Spleen (tissue), 11 donors: ENCODE measurements at regions not wholly inside any gene's neighbourhood (a gene's known extent, or its start where the extent isn't known, plus 50 kb on each side); places are given as distances from the start of the nearest gene placed in this dataset.

Experiments
- DNase-seq: peaks from one replicate; pipeline ENCODE4 v3.0.0-alpha.2; 2020
- H3K27ac ChIP-seq, 8 donors: fragments of 200-600 bp; sonication (generic) in 7 of 8; 1 replicate in 4 of 8; 2 replicates in 4 of 8; pipeline versions ENCODE4 v1.5.0 to v1.8.0; 2016 to 2021; ENCODE audit warnings: inconsistent platforms in 4 of 8, mild to moderate bottlenecking in 4 of 8, moderate library complexity in 1 of 8
- H3K27me3 ChIP-seq, 7 donors: fragments of 200-600 bp; sonication (generic) in 6 of 7; replicated peaks in 1 of 7; 1 replicate in 4 of 7; 2 replicates in 3 of 7; pipeline versions ENCODE4 v1.5.0 to v1.8.0; 2016 to 2021; ENCODE audit warnings: inconsistent platforms in 3 of 7, mild to moderate bottlenecking in 1 of 7
- H3K36me3 ChIP-seq, 6 donors: fragments of 200-600 bp; sonication (generic) in 5 of 6; 1 replicate in 4 of 6; 2 replicates in 2 of 6; pipeline versions ENCODE4 v1.5.0 to v1.8.0; 2016 to 2021; ENCODE audit warnings: inconsistent platforms in 2 of 6
- H3K4me1 ChIP-seq, 6 donors: fragments of 200-600 bp; sonication (generic) in 5 of 6; 1 replicate in 3 of 6; 2 replicates in 3 of 6; pipeline versions ENCODE4 v1.5.0 to v1.8.0; 2016 to 2021; ENCODE audit warnings: inconsistent platforms in 3 of 6
- H3K4me3 ChIP-seq, 8 donors: fragments of 200-600 bp; sonication (generic) in 7 of 8; 1 replicate in 4 of 8; 2 replicates in 4 of 8; pipeline versions ENCODE4 v1.5.0 to v1.8.0; 2016 to 2021; ENCODE audit warnings: inconsistent platforms in 4 of 8, mild to moderate bottlenecking in 4 of 8, moderate library complexity in 2 of 8
- H3K9me3 ChIP-seq, 8 donors: fragments of 200-600 bp; sonication (generic) in 7 of 8; 1 replicate in 4 of 8; 2 replicates in 4 of 8; pipeline versions ENCODE4 v1.5.0 to v1.8.0; 2016 to 2021; ENCODE audit warnings: inconsistent platforms in 4 of 8
- CTCF ChIP-seq, 11 experiments: fragments of 200-600 bp in 7 of 11; fragments of 450-650 bp in 4 of 11; sonication (generic) in 4 of 11; IDR thresholded peaks in 8 of 11; conservative IDR thresholded peaks in 3 of 11; 1 replicate in 7 of 11; 2 replicates in 4 of 11; pipeline versions ENCODE4 v1.4.0 to v1.8.0; 2016 to 2021; ENCODE audit warnings: antibody characterized with exemption in 11 of 11, inconsistent platforms in 4 of 11, mild to moderate bottlenecking in 1 of 11
- POLR2A ChIP-seq, 3 donors: fragments of 450-650 bp; IDR thresholded peaks; one replicate each; pipeline ENCODE4 v1.5.1; 2017; ENCODE audit warnings: antibody characterized with exemption in 3 of 3, mild to moderate bottlenecking in 1 of 3
- POLR2AphosphoS5 ChIP-seq, 3 donors: sonication (generic); formaldehyde crosslinking; IDR thresholded peaks; one replicate each; pipeline ENCODE4 v1.5.1; 2017; ENCODE audit warnings: antibody characterized with exemption in 3 of 3
- WGBS, 5 donors: extraction: QIAGEN DNeasy Blood & Tissue Kit in 3 of 5; methylation state at CpG; one replicate each; pipeline versions ENCODE4 v1.1.5 to v1.1.7; 2013 to 2018; 5-methylcytosine and 5-hydroxymethylcytosine counted together
- intact Hi-C: fragments of 100-400 bp; cut with DNase I; formaldehyde crosslinking; loops from one replicate; pipeline ENCODE4 v1.15.0; 2023; ENCODE audit warnings: low total_unique reads
- donor health status: healthy with polysubstance abuse.
- donor health status: DM: no; HTN: no; CAD: no; lungs with moderate emphysema.
- donor health status: DM: no; HTN: no; CAD: no.
- donor health status: Bipolar disorder and iron deficiency.
- donor health status: healthy.
- donor health status: DM: no; HTN: no; CAD: no.
- donor health status: DM: yes; HTN: yes; CAD: no.

- Histone ChIP-seq H3K4me3 (no peak overlapping the region), H3K27ac (peak overlapping the region in 5 of 8 donors; percentile 27 to 66 (median 64)), H3K36me3 (no peaks in the 10 kb centered on the region), H3K27me3 (peaks cover 0 to 3% (median 0%) of the 10 kb centered on the region in 7 donors), H3K4me1 (peaks cover 4 to 38% (median 25%) of the 10 kb centered on the region in 6 donors), H3K9me3 (no peaks in the 10 kb centered on the region)
- intact Hi-C loops: no loop called here
- DNase-seq: no peak
- WGBS, 5 donors: 60 to 78% (median 74%) methylated on average over 3 of the region's 3 CpGs
- TF ChIP-seq CTCF (IDR thresholded peaks at IDR 0.05 in 8 of 11, conservative IDR thresholded peaks at IDR 0.05 in 3 of 11) (no peak), POLR2A (IDR thresholded peaks at IDR 0.05) (no peak), POLR2AphosphoS5 (IDR thresholded peaks at IDR 0.05) (no peak)
Measured at GRCh38 chr11:8828046-8828445, 82.9 kb upstream of the AKIP1 start.

- peaks cover 10 to 45% (median 31%) of the 10 kb centered on the region in 6 donors for H3K4me1 ChIP-seq
- intact Hi-C loops: no loop called here
- DNase-seq: no peak
- H3K4me3 ChIP-seq: no peak overlapping the region
- no peak for TF ChIP-seq POLR2AphosphoS5 (IDR thresholded peaks at IDR 0.05)
- TF ChIP-seq CTCF (IDR thresholded peaks at IDR 0.05 in 8 of 11, conservative IDR thresholded peaks at IDR 0.05 in 3 of 11): no peak
- no peak for TF ChIP-seq POLR2A (IDR thresholded peaks at IDR 0.05)
- H3K27ac ChIP-seq: peak overlapping the region in 5 of 8 donors; percentile 27 to 66 (median 64)
- WGBS, 5 donors: 68 to 85% (median 78%) methylated on average over 11 of the region's 11 CpGs
- no peaks in the 10 kb centered on the region for H3K36me3 ChIP-seq
- H3K27me3 ChIP-seq: peaks cover 0 to 3% (median 0%) of the 10 kb centered on the region in 7 donors
- no peaks in the 10 kb centered on the region for H3K9me3 ChIP-seq
Measured at GRCh38 chr11:8828580-8829361, 82.2 kb upstream of the AKIP1 start.

- H3K4me3 ChIP-seq: no peak overlapping the region
- 69 to 91% (median 87%) methylated on average over 8 of the region's 8 CpGs for WGBS, 5 donors
- peak overlapping the region in 6 of 8 donors; percentile 14 to 62 (median 34) for H3K27ac ChIP-seq
- peaks cover 10 to 53% (median 34%) of the 10 kb centered on the region in 6 donors for H3K4me1 ChIP-seq
- no peak for DNase-seq
- TF ChIP-seq POLR2A (IDR thresholded peaks at IDR 0.05) (no peak), POLR2AphosphoS5 (IDR thresholded peaks at IDR 0.05) (no peak), CTCF (IDR thresholded peaks at IDR 0.05 in 8 of 11, conservative IDR thresholded peaks at IDR 0.05 in 3 of 11) (no peak)
- H3K27me3 ChIP-seq: peaks cover 0 to 3% (median 0%) of the 10 kb centered on the region in 7 donors
- no peaks in the 10 kb centered on the region for H3K36me3 ChIP-seq
- H3K9me3 ChIP-seq: no peaks in the 10 kb centered on the region
- intact Hi-C loops: no loop called here
Measured at GRCh38 chr11:8829556-8829955, 81.4 kb upstream of the AKIP1 start.

- TF ChIP-seq POLR2AphosphoS5 (IDR thresholded peaks at IDR 0.05) (no peak), CTCF (IDR thresholded peaks at IDR 0.05 in 8 of 11, conservative IDR thresholded peaks at IDR 0.05 in 3 of 11) (no peak), POLR2A (IDR thresholded peaks at IDR 0.05) (no peak)
- intact Hi-C loops: no loop called here
- peak overlapping the region in 4 of 8 donors; percentile 18 to 55 (median 32) for H3K27ac ChIP-seq
- peaks cover 10 to 59% (median 36%) of the 10 kb centered on the region in 6 donors for H3K4me1 ChIP-seq
- WGBS, 5 donors: 65 to 97% (median 84%) methylated on average over 3 of the region's 3 CpGs
- no peak overlapping the region for H3K4me3 ChIP-seq
- no peaks in the 10 kb centered on the region for H3K9me3 ChIP-seq
- no peaks in the 10 kb centered on the region for H3K36me3 ChIP-seq
- DNase-seq: no peak
- peaks cover 0 to 3% (median 0%) of the 10 kb centered on the region in 7 donors for H3K27me3 ChIP-seq
Measured at GRCh38 chr11:8830641-8831040, 80.3 kb upstream of the AKIP1 start.
